ENCODE measurements at regions not wholly inside any gene's neighbourhood (a gene's known extent, or its start where the extent isn't known, plus 50 kb on each side); places are given as distances from the start of the nearest gene placed in this dataset.
"Not testable (repeated sequence)": the region's sequence is repeated elsewhere in the genome, so short reads cannot be mapped to it uniquely, and the experiment has no call there.

GRCh38 chr4:189221691-189222090, 719.0 kb upstream of the FRG1 start:
- intact Hi-C loops (cut with DNase I) = no loop called here
- Histone ChIP-seq H3K9me3 (no peaks in the 10 kb centered on the region), H3K4me1 (no peaks in the 10 kb centered on the region), H3K36me3 (no peaks in the 10 kb centered on the region), H3K27ac (no peak overlapping the region), H3K27me3 (no peaks in the 10 kb centered on the region), H3K4me3 (no peak overlapping the region)
- no peak for ATAC-seq
- no peak for DNase-seq
- no peak for TF ChIP-seq CTCF (IDR thresholded peaks at IDR 0.05)

DNA sequence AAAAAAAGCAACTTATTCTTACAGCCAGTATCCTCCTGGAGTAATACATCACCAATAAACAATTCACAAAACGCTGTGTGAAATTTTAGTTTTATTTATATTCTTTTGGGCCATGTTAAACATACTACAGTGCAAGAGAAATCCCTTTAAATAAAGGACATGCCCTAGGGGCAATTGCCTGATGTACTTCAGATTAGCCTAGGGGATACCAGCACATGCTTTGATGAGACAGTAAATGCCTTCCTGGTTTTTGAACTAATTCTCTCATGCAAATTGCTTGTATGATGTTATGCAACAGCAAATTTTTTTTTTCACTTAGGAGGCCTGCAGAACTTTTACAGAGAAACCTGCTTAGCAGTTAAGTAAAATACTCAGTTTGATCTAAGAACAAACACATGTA, 711.9 kb upstream of the FRG1 start:
- no peak overlapping the region for H3K4me3 ChIP-seq
- no peaks in the 10 kb centered on the region for H3K4me1 ChIP-seq
- H3K9me3 ChIP-seq = no peaks in the 10 kb centered on the region
- no peak overlapping the region for H3K27ac ChIP-seq
- H3K27me3 ChIP-seq = no peaks in the 10 kb centered on the region
- DNase-seq (no peak), ATAC-seq (no peak)
- no peaks in the 10 kb centered on the region for H3K36me3 ChIP-seq
- TF ChIP-seq CTCF (IDR thresholded peaks at IDR 0.05) = no peak
- intact Hi-C loops (cut with DNase I) = no loop called here

DNA sequence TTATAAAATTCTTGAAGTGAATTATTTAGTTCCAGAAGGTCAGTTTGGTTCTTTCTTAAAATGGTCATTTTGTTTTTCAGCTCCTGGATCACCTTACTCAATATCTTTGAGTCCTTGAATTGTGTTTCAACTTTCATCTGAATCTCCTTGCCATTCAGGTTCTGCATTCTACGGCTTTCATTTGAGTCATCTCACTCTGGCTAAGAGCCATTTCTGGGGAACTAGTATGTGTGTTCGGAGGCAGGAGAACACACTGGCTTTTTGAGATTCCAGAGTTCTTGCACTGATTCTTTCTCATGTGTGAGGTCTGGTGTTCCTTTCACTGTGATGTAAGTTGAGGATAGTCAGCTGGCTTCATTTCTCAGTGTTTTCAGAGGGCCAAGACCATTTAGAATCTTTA, 708.4 kb upstream of the FRG1 start:
- no peaks in the 10 kb centered on the region for H3K27me3 ChIP-seq
- H3K36me3 ChIP-seq = no peaks in the 10 kb centered on the region
- H3K4me1 ChIP-seq = no peaks in the 10 kb centered on the region
- H3K27ac ChIP-seq = no peak overlapping the region
- intact Hi-C loops (cut with DNase I) = no loop called here
- no peak for DNase-seq
- H3K4me3 ChIP-seq = no peak overlapping the region
- no peaks in the 10 kb centered on the region for H3K9me3 ChIP-seq
- TF ChIP-seq CTCF (IDR thresholded peaks at IDR 0.05) = no peak
- no peak for ATAC-seq

GRCh38 chr4:189233754-189234153, 706.9 kb upstream of the FRG1 start:
- intact Hi-C loops (cut with DNase I); H3K27ac ChIP-seq; H3K4me3 ChIP-seq; H3K4me1 ChIP-seq; H3K27me3 ChIP-seq; ATAC-seq; H3K9me3 ChIP-seq; H3K36me3 ChIP-seq; DNase-seq: not testable (repeated sequence)

GRCh38 chr4:189234948-189235347, 705.7 kb upstream of the FRG1 start:
- H3K4me3 ChIP-seq; H3K9me3 ChIP-seq; H3K4me1 ChIP-seq; H3K27me3 ChIP-seq; H3K27ac ChIP-seq; intact Hi-C loops (cut with DNase I); ATAC-seq; DNase-seq; H3K36me3 ChIP-seq: not testable (repeated sequence)

DNA sequence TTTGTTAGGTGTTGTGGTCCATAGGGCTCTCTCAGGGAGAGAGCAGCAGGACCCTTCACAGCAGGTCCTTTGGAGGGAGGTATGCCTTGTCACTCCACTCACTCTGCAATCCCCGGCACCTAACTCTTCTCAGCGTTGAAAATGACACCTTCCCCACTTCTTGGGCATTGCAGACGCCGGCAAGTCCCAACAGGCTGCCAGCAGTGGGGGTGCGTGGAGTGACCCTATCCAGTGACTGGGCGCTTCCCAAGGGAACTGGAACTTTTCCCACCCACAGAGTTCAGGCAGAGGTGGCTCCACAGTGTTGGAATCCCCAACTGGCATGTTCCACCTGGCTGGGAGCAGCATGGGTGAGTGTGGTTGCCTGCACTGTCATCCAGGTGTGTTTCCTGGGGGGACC, 705.1 kb upstream of the FRG1 start:
- no peaks in the 10 kb centered on the region for H3K9me3 ChIP-seq
- no peak overlapping the region for H3K4me3 ChIP-seq
- no peaks in the 10 kb centered on the region for H3K36me3 ChIP-seq
- TF ChIP-seq CTCF (IDR thresholded peaks at IDR 0.05) = no peak
- ATAC-seq (no peak), DNase-seq (no peak)
- H3K27ac ChIP-seq = no peak overlapping the region
- no peaks in the 10 kb centered on the region for H3K4me1 ChIP-seq
- intact Hi-C loops (cut with DNase I) = no loop called here
- no peaks in the 10 kb centered on the region for H3K27me3 ChIP-seq

DNA sequence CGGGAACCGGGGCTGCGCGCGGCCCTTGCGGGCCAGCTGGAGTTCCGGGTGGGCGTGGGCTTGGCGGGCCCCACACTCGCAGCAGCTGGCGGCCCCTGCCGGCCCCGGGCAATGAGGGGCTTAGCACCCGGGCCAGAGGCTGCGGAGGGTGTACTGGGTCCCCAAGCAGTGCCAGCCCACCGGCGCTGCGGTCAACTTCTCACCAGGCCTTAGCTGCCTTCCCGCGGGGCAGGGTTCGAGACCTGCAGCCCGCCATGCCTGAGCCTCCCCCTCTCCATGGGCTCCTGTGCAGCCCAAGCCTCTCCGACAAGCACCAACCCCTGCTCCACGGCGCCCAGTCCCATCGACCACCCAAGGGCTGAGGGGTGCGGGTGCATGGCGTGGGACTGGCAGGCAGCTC, 704.4 kb upstream of the FRG1 start:
- H3K27me3 ChIP-seq; intact Hi-C loops (cut with DNase I); ATAC-seq; H3K27ac ChIP-seq; H3K4me3 ChIP-seq; H3K4me1 ChIP-seq; H3K9me3 ChIP-seq; H3K36me3 ChIP-seq; DNase-seq: not testable (repeated sequence)
